IPS DF 6.9 (cell line): ENCODE measurements at regions not wholly inside any gene's neighbourhood (a gene's known extent, or its start where the extent isn't known, plus 50 kb on each side); places are given as distances from the start of the nearest gene placed in this dataset.

ENCODE experiments used
- DNase-seq: peaks from one replicate; pipeline ENCODE4 v3.0.0-alpha.2; 2013; ENCODE audit warnings: low read depth, low spot score
- H3K27ac ChIP-seq: one replicate; pipeline ENCODE4 v1.5.1; 2013; ENCODE audit warnings: low read length, control low read depth
- H3K27me3 ChIP-seq: 2 replicates; pipeline ENCODE4 v1.6.1; 2013; ENCODE audit warnings: mild to moderate bottlenecking, low read length; ENCODE audit not compliant: control insufficient read depth, insufficient read depth
- H3K36me3 ChIP-seq: 2 replicates; pipeline ENCODE4 v1.6.1; 2013; ENCODE audit warnings: low read length; ENCODE audit not compliant: control insufficient read depth, insufficient read depth
- H3K4me1 ChIP-seq: 2 replicates; pipeline ENCODE4 v1.6.1; 2013; ENCODE audit warnings: low read length; ENCODE audit not compliant: control insufficient read depth, insufficient read depth
- H3K4me3 ChIP-seq: 2 replicates; pipeline ENCODE4 v1.5.1; 2013; ENCODE audit warnings: mild to moderate bottlenecking, low read length
- H3K9me3 ChIP-seq: 2 replicates; pipeline ENCODE4 v1.6.1; 2013; ENCODE audit warnings: low read length, inconsistent platforms; ENCODE audit not compliant: control insufficient read depth, insufficient read depth
- WGBS: extraction: QIAGEN DNeasy Blood & Tissue Kit; methylation state at CpG from one replicate; pipeline ENCODE4 v1.1.7; 2013; ENCODE audit warnings: mixed read lengths, missing lambda C conversion rate; ENCODE audit not compliant: insufficient read length, insufficient coverage; 5-methylcytosine and 5-hydroxymethylcytosine counted together

GRCh38 chr4:126954537-126955291, 678.0 kb upstream of the INTU start:
- Histone ChIP-seq H3K9me3 (no peaks in the 10 kb centered on the region), H3K27ac (no peak overlapping the region), H3K4me1 (peaks cover 3% of the 10 kb centered on the region; the same call in 1 of the 2 replicates), H3K27me3 (no peaks in the 10 kb centered on the region), H3K36me3 (no peaks in the 10 kb centered on the region), H3K4me3 (no peak overlapping the region)
- DNase-seq, result no peak
- WGBS, result no CpG with 5 or more reads among the region's 5 CpGs

GRCh38 chr4:126955292-126956183, 677.2 kb upstream of the INTU start:
- Histone ChIP-seq H3K9me3 (no peaks in the 10 kb centered on the region), H3K36me3 (no peaks in the 10 kb centered on the region), H3K27me3 (no peaks in the 10 kb centered on the region), H3K4me1 (peaks cover 3% of the 10 kb centered on the region; the same call in 1 of the 2 replicates), H3K4me3 (no peak overlapping the region), H3K27ac (no peak overlapping the region)
- DNase-seq, result no peak
- WGBS, result no CpG with 5 or more reads among the region's 21 CpGs

GRCh38 chr4:126956184-126956897, 676.4 kb upstream of the INTU start:
- Histone ChIP-seq H3K27me3 (no peaks in the 10 kb centered on the region), H3K4me1 (peaks cover 3% of the 10 kb centered on the region; the same call in 1 of the 2 replicates), H3K27ac (no peak overlapping the region), H3K36me3 (no peaks in the 10 kb centered on the region), H3K9me3 (no peaks in the 10 kb centered on the region), H3K4me3 (no peak overlapping the region)
- no peak for DNase-seq
- no CpG with 5 or more reads among the region's 28 CpGs for WGBS

- no peaks in the 10 kb centered on the region for H3K9me3 ChIP-seq
- no peak for DNase-seq
- H3K27ac ChIP-seq, result no peak overlapping the region
- H3K27me3 ChIP-seq, result no peaks in the 10 kb centered on the region
- WGBS, result no CpG with 5 or more reads among the region's 1 CpG
- H3K4me3 ChIP-seq, result no peak overlapping the region
- H3K4me1 ChIP-seq, result peaks cover 3% of the 10 kb centered on the region; the same call in 1 of the 2 replicates
- H3K36me3 ChIP-seq, result no peaks in the 10 kb centered on the region
Observed at GRCh38 chr4:126957556-126957955, 675.2 kb upstream of the INTU start.

- Histone ChIP-seq H3K9me3 (no peaks in the 10 kb centered on the region), H3K36me3 (no peaks in the 10 kb centered on the region), H3K4me1 (peaks cover 3% of the 10 kb centered on the region; the same call in 1 of the 2 replicates), H3K27me3 (no peaks in the 10 kb centered on the region), H3K27ac (no peak overlapping the region), H3K4me3 (no peak overlapping the region)
- no CpG with 5 or more reads among the region's 1 CpG for WGBS
- no peak for DNase-seq
Observed at GRCh38 chr4:126957987-126958386, 674.8 kb upstream of the INTU start.

GRCh38 chr4:126958482-126958881, 674.3 kb upstream of the INTU start:
- H3K4me3 ChIP-seq, result no peak overlapping the region

DNA sequence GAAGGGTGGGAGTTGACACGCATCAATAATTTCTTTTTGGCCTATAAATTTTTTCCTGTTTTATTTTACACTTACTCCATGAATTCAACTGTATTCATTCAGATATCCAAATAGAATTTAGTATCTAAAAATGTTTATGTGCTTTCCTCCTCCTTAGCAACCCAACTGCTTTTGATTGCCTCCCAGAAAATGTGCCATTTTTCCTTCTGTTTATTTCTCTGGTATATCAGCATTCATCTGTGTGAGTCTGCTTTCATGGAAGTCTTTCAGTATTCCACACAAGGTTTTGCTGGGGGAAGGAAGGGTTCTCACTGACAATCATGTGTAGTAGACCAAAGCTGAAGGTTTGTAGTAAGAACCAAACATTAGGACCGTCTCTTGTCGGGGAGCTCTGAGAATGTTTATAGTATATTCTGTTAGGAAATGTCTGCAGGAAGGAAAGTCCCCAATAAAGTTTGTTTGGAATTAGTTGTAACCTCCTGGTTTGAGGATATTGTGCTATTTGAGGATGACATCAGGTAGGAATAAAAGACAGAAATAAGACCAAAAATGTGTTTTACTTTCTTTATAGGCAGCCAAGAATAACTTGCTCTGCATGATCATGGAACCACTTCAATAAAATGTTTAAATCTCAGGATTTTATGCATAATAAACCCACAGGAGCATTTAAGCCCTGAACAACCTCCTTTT, 673.6 kb upstream of the INTU start:
- no peak for DNase-seq
- peaks cover 3% of the 10 kb centered on the region; the same call in 1 of the 2 replicates for H3K4me1 ChIP-seq
- H3K4me3 ChIP-seq, result no peak overlapping the region
- H3K9me3 ChIP-seq, result no peaks in the 10 kb centered on the region
- no peaks in the 10 kb centered on the region for H3K36me3 ChIP-seq
- WGBS, result no CpG with 5 or more reads among the region's 3 CpGs
- H3K27ac ChIP-seq, result no peak overlapping the region
- no peaks in the 10 kb centered on the region for H3K27me3 ChIP-seq

More at GRCh38 chr4:126958482-126958881, 674.3 kb upstream of the INTU start:
- H3K27ac ChIP-seq, result no peak overlapping the region
- no peaks in the 10 kb centered on the region for H3K27me3 ChIP-seq
- H3K36me3 ChIP-seq, result no peaks in the 10 kb centered on the region
- H3K4me1 ChIP-seq, result peaks cover 3% of the 10 kb centered on the region; the same call in 1 of the 2 replicates
- DNase-seq, result no peak
- H3K9me3 ChIP-seq, result no peaks in the 10 kb centered on the region

GRCh38 chr4:126960760-126961159, 672.0 kb upstream of the INTU start:
- Histone ChIP-seq H3K27me3 (no peaks in the 10 kb centered on the region), H3K36me3 (no peaks in the 10 kb centered on the region), H3K27ac (no peak overlapping the region), H3K4me3 (no peak overlapping the region), H3K4me1 (no peaks in the 10 kb centered on the region), H3K9me3 (no peaks in the 10 kb centered on the region)
- DNase-seq, result no peak

- Histone ChIP-seq H3K9me3 (no peaks in the 10 kb centered on the region), H3K4me1 (no peaks in the 10 kb centered on the region), H3K4me3 (no peak overlapping the region), H3K27ac (no peak overlapping the region), H3K27me3 (no peaks in the 10 kb centered on the region), H3K36me3 (no peaks in the 10 kb centered on the region)
- WGBS, result no CpG with 5 or more reads among the region's 1 CpG
- DNase-seq, result no peak
Observed at GRCh38 chr4:126961661-126962060, 671.1 kb upstream of the INTU start.

- no peaks in the 10 kb centered on the region for H3K27me3 ChIP-seq
- DNase-seq, result no peak
- H3K36me3 ChIP-seq, result no peaks in the 10 kb centered on the region
- H3K4me1 ChIP-seq, result no peaks in the 10 kb centered on the region
- WGBS, result no CpG with 5 or more reads among the region's 4 CpGs
- no peaks in the 10 kb centered on the region for H3K9me3 ChIP-seq
- no peak overlapping the region for H3K27ac ChIP-seq
- H3K4me3 ChIP-seq, result no peak overlapping the region
Observed at GRCh38 chr4:126965877-126966276, 666.9 kb upstream of the INTU start.
